ENCODE measurements at regions not wholly inside any gene's neighbourhood (a gene's known extent, or its start where the extent isn't known, plus 50 kb on each side); places are given as distances from the start of the nearest gene placed in this dataset.

GRCh38 chrX:149205081-149205480 is 300.0 kb downstream of the IDS start:
- no peak overlapping the region for H3K4me3 ChIP-seq (ENCODE audit: low read depth, low read length)
- DNase-seq (ENCODE audit: low read depth): no peak
- in situ Hi-C loops (cut with HindIII; ENCODE audit: low sequenced_read_pairs): no loop called here
- no peak for TF ChIP-seq CTCF (IDR thresholded peaks at IDR 0.05; ENCODE audit: low read depth, low read length, missing control alignments)

DNA sequence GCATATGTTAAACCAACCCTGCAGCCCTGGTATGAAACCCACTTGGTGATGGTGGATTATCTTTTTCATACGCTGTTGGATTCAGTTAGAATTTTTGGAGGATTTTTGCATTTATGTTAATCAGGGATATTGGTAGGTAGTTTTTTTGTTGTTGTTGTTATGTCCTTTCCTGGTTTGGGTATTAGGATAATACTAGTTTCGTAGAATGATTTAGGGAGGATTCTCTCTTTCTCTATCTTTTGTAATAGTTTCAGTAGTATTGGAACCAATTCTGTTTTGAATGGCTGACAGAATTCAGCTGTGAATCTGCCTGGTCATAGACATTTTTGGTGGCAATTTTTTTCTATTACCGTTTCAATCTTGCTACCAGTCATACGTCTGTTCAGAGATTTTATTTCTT is 305.4 kb downstream of the IDS start:
- no peak for TF ChIP-seq CTCF (IDR thresholded peaks at IDR 0.05; ENCODE audit: low read depth, low read length, missing control alignments)
- no peak overlapping the region for H3K4me3 ChIP-seq (ENCODE audit: low read depth, low read length)
- DNase-seq (ENCODE audit: low read depth): no peak
- in situ Hi-C loops (cut with HindIII; ENCODE audit: low sequenced_read_pairs): no loop called here

DNA sequence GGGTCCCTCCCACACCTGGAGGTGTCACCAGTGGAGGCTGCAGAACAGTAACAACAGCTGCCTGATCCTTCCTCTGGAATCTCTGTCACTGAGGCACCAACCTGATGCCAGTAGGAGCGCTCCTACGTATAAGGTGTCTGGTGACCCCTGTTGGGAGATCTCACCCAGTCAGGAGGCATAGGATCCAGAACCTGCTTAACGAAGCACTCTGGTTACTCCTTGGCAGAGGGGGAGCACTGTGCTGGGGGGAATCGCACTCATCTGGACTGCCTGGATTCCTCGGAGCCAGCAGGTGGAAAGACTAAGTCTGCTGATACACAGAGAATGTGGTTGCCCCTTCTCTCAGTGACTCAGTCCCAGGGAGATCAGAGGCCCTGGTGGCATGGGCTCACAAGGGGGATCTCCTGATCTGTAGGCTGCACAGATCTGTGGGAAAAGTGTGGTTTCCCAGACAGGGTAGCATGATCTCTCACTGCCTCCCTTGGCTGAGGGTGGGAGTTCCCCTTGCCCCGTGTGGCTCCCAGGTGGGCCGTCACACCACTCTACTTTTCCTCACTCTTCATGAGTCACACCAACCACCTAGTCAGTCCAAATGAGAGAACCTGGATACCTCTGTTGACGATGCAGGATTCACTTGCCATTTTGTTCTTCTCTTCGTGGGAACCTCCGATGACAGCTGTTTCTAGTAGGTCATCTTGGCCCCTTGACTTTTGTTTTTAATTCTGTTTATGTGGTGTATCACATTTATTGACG is 305.9 kb downstream of the IDS start:
- no peak overlapping the region for H3K4me3 ChIP-seq (ENCODE audit: low read depth, low read length)
- in situ Hi-C loops (cut with HindIII; ENCODE audit: low sequenced_read_pairs): no loop called here
- no peak for TF ChIP-seq CTCF (IDR thresholded peaks at IDR 0.05; ENCODE audit: low read depth, low read length, missing control alignments)
- no peak for DNase-seq (ENCODE audit: low read depth)

- DNase-seq (ENCODE audit: low read depth): no peak
- no peak for TF ChIP-seq CTCF (IDR thresholded peaks at IDR 0.05; ENCODE audit: low read depth, low read length, missing control alignments)
- no peak overlapping the region for H3K4me3 ChIP-seq (ENCODE audit: low read depth, low read length)
- in situ Hi-C loops (cut with HindIII; ENCODE audit: low sequenced_read_pairs): no loop called here
Measured at GRCh38 chrX:149185087-149185486, 320.0 kb downstream of the IDS start.

DNA sequence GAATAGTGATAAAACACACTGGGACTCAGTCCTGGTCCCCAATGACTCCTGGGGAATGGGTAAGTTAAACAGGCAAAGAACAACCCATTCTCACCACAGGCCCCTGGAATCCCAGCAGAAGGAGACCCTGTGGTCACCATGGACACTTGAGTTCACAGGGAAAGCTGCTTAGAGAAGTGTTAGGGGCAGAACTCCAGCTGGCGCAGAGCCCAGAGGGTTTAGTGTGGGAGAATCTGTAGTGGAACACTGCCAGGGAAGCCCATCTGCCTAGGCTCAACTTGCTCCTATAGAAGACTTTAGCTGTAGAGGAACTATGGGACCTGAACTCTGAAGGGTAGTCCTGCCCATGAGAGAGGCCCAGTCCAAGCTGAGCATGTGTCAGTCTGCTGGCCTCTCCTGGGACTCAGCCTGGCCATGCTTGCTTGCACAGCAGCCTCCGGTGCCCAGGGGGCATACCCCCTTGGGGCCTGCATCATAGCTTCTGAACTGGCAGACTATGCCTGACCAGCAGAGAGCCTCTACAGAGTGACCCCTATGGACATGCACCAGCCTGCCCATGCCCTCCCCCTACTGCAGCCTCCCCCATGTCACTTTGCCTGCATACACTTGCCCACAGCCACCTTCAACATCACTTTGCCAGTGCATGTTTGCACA is 343.5 kb downstream of the IDS start:
- no peak overlapping the region for H3K4me3 ChIP-seq (ENCODE audit: low read depth, low read length)
- no peak for DNase-seq (ENCODE audit: low read depth)
- in situ Hi-C loops (cut with HindIII; ENCODE audit: low sequenced_read_pairs): no loop called here
- TF ChIP-seq CTCF (IDR thresholded peaks at IDR 0.05; ENCODE audit: low read depth, low read length, missing control alignments): no peak

DNA sequence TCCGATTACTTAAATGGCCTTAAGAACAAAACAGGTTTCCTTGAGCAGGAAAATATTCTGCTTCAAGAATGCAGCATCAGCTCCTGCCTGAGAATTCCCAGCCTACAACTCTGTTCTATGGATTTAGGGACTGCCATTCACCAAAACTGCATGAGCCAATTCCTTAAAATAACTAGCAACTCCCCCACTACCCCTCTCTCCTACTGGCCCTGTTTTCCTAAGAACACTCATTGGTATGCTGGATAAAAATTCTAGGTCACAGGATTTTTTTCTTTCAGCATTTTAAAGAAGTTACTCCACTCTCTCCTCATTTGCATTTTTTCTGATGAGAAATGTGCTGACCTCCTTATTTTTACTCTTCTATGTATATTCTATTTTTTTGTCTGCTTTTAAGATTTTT is 347.1 kb downstream of the IDS start:
- H3K4me3 ChIP-seq (ENCODE audit: low read depth, low read length): no peak overlapping the region
- DNase-seq (ENCODE audit: low read depth): no peak
- in situ Hi-C loops (cut with HindIII; ENCODE audit: low sequenced_read_pairs): no loop called here
- no peak for TF ChIP-seq CTCF (IDR thresholded peaks at IDR 0.05; ENCODE audit: low read depth, low read length, missing control alignments)
